K562 (cell line): ENCODE measurements at regions not wholly inside any gene's neighbourhood (a gene's known extent, or its start where the extent isn't known, plus 50 kb on each side); places are given as distances from the start of the nearest gene placed in this dataset.

Source experiments
- BACH1 ChIP-seq: fragments of 200-800 bp; sonication (Bioruptor generic); IDR thresholded peaks from 2 replicates; pipeline ENCODE4 v1.6.1; 2016; ENCODE audit warnings: missing genetic modification characterization, missing compliant biosample characterization
- CBFA2T3 ChIP-seq: fragments of 450-650 bp; IDR thresholded peaks from 2 replicates; pipeline ENCODE4 v1.6.1; 2017
- CHD4 ChIP-seq: fragments of 200-600 bp; sonication (generic); IDR thresholded peaks from 3 replicates; pipeline ENCODE4 v1.6.1; 2012; ENCODE audit warnings: low read depth, mild to moderate bottlenecking, mixed read lengths, low read length, inconsistent platforms; ENCODE audit not compliant: insufficient read depth, insufficient replicate concordance, poor library complexity, severe bottlenecking
- CTBP1 ChIP-seq: fragments of 450-650 bp; IDR thresholded peaks from 2 replicates; pipeline ENCODE4 v1.6.1; 2016; ENCODE audit warnings: borderline replicate concordance
- FOXJ2 ChIP-seq: fragments of 200-800 bp; sonication (Bioruptor generic); IDR thresholded peaks from 2 replicates; pipeline ENCODE4 v1.6.1; 2016; ENCODE audit warnings: missing genetic modification characterization, missing compliant biosample characterization
- FOXK2 ChIP-seq, 2 experiments: fragments of 450-650 bp; IDR thresholded peaks in 1 of 2; conservative IDR thresholded peaks in 1 of 2; 2 replicates each; pipeline ENCODE4 v1.6.1; 2016; ENCODE audit warnings: low read depth in 2 of 2, mild to moderate bottlenecking in 1 of 2
- HDAC3 ChIP-seq: fragments of 450-650 bp; IDR thresholded peaks from 2 replicates; pipeline ENCODE4 v1.6.1; 2018; ENCODE audit warnings: borderline replicate concordance, mild to moderate bottlenecking, moderate library complexity; ENCODE audit not compliant: partially characterized antibody
- ID3 ChIP-seq, 2 experiments: fragments of 250-450 bp in 1 of 2; fragments of 450-650 bp in 1 of 2; sonication (Bioruptor Pico) in 1 of 2; IDR thresholded peaks; 2 replicates each; pipeline versions ENCODE4 v1.6.1 to v1.8.0; 2016 to 2021; ENCODE audit warnings: mild to moderate bottlenecking in 2 of 2, moderate library complexity in 2 of 2, missing compliant biosample characterization in 1 of 2, missing genetic modification characterization in 1 of 2
- NFE2 ChIP-seq: IDR thresholded peaks from 2 replicates; pipeline ENCODE4 v1.6.1; 2014; ENCODE audit warnings: antibody characterized with exemption, low read depth
- POLR2AphosphoS2 ChIP-seq: IDR thresholded peaks from 2 replicates; pipeline ENCODE4 v1.6.1; 2012; ENCODE audit warnings: low read length, improper control_type of control experiment
- PPARD ChIP-seq: fragments of 250-450 bp; sonication (Bioruptor Pico); IDR thresholded peaks from 2 replicates; pipeline ENCODE4 v1.8.0; 2022; ENCODE audit warnings: inconsistent platforms, mild to moderate bottlenecking, moderate library complexity
- SETDB1 ChIP-seq: IDR thresholded peaks from one replicate; pipeline ENCODE4 v1.6.1; 2012; ENCODE audit warnings: low read length, control low read depth, inconsistent platforms
- SIN3A ChIP-seq, 2 experiments: fragments of 150-350 bp in 1 of 2; IDR thresholded peaks; 2 replicates each; pipeline ENCODE4 v1.6.1; 2011 to 2016; ENCODE audit warnings: borderline replicate concordance in 2 of 2, low read depth in 2 of 2, low read length in 2 of 2, mild to moderate bottlenecking in 2 of 2, moderate library complexity in 2 of 2; ENCODE audit not compliant: control insufficient read depth in 1 of 2
- SMARCA5 ChIP-seq: fragments of 450-650 bp; IDR thresholded peaks from 2 replicates; pipeline ENCODE4 v1.6.1; 2016
- ZBTB9 ChIP-seq: fragments of 450-650 bp; formaldehyde crosslinking; IDR thresholded peaks from 2 replicates; pipeline ENCODE4 v1.4.0; 2020; ENCODE audit warnings: mild to moderate bottlenecking, moderate library complexity
- ZNF133 ChIP-seq: fragments of 250-450 bp; sonication (Bioruptor Pico); IDR thresholded peaks from 2 replicates; pipeline ENCODE4 v1.4.0; 2020; ENCODE audit warnings: mild to moderate bottlenecking
- ZNF232 ChIP-seq: sonication (generic); formaldehyde crosslinking; IDR thresholded peaks from 2 replicates; pipeline ENCODE4 v1.8.0; 2022; ENCODE audit warnings: mild to moderate bottlenecking, missing genetic modification reagents
- ZNF318 ChIP-seq, 2 experiments: fragments of 450-650 bp; IDR thresholded peaks; 2 replicates each; pipeline ENCODE4 v1.6.1; 2016; ENCODE audit warnings: mild to moderate bottlenecking in 2 of 2, borderline replicate concordance in 1 of 2, low read depth in 1 of 2, moderate library complexity in 1 of 2
- ZNF589 ChIP-seq: fragments of 200-800 bp; sonication (Bioruptor generic); IDR thresholded peaks from 2 replicates; pipeline ENCODE4 v1.6.1; 2016; ENCODE audit warnings: low read depth, missing genetic modification characterization, missing compliant biosample characterization

- TF ChIP-seq CHD4 (no peak), FOXJ2 (no peak), SIN3A (IDR thresholded peaks at IDR 0.05; ENCODE audit: borderline replicate concordance in 2 of 2, control insufficient read depth in 1 of 2, low read depth in 2 of 2, low read length in 2 of 2) (no peak), CTBP1 (no peak), ZBTB9 (CRISPR knock-in tag) (no peak), NFE2 (peak; percentile 90), SETDB1 (no peak), HDAC3 (peak; percentile 47), CBFA2T3 (no peak), ID3 (CRISPR knock-in tag; IDR thresholded peaks at IDR 0.05) (no peak), ID3 (tag; IDR thresholded peaks at IDR 0.05) (no peak), FOXK2 (conservative IDR thresholded peaks at IDR 0.05 in 1 of 2, IDR thresholded peaks at IDR 0.05 in 1 of 2; ENCODE audit: low read depth in 2 of 2) (0 out of 4 replicates have a peak, but pooled peaks of 1 of the 2 experiments have one; percentile 38), POLR2AphosphoS2 (no peak), ZNF232 (no peak), ZNF318 (IDR thresholded peaks at IDR 0.05; ENCODE audit: borderline replicate concordance in 1 of 2, low read depth in 1 of 2) (no peak), SMARCA5 (peak; percentile 56; the same call in 1 of the 2 replicates), ZNF133 (no peak), PPARD (CRISPR knock-in tag) (no peak), ZNF589 (CRISPR knock-in tag) (0 out of 2 replicates have a peak, but pooled peaks have one; percentile 30), BACH1 (tag) (peak; percentile 99)
Measured at GRCh38 chr19:46913852-46914430, 53.1 kb downstream of the ARHGAP35 start (continued).
